ENCODE measurements at regions not wholly inside any gene's neighbourhood (a gene's known extent, or its start where the extent isn't known, plus 50 kb on each side); places are given as distances from the start of the nearest gene placed in this dataset.

DNA sequence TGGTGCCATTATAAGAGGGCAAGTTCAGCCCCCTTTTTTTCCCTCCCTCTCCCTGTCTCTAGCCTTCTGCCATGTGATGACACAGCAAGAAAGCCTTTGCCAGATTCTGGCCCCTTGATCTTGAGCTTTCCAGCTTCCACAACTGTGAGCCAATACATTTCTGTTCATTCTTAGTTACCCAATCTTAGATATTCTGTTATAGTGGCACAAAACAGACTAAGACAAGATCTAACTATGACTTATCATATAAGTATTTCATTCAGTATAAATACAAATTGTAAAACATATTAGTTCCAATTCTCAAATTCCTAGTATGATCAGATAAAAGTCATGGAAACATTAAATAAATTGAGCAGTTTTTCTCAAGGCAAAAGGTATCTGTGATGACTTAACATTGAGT is 276.3 kb downstream of the COX7C start:
- H3K4me3 ChIP-seq (ENCODE audit: low read depth, low read length): no peak overlapping the region
- TF ChIP-seq, protein P1, sequence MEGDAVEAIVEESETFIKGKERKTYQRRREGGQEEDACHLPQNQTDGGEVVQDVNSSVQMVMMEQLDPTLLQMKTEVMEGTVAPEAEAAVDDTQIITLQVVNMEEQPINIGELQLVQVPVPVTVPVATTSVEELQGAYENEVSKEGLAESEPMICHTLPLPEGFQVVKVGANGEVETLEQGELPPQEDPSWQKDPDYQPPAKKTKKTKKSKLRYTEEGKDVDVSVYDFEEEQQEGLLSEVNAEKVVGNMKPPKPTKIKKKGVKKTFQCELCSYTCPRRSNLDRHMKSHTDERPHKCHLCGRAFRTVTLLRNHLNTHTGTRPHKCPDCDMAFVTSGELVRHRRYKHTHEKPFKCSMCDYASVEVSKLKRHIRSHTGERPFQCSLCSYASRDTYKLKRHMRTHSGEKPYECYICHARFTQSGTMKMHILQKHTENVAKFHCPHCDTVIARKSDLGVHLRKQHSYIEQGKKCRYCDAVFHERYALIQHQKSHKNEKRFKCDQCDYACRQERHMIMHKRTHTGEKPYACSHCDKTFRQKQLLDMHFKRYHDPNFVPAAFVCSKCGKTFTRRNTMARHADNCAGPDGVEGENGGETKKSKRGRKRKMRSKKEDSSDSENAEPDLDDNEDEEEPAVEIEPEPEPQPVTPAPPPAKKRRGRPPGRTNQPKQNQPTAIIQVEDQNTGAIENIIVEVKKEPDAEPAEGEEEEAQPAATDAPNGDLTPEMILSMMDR (IDR thresholded peaks at IDR 0.05; ENCODE audit: insufficient read depth, low read depth, low read length): no peak
- no peak for DNase-seq (ENCODE audit: low read depth)

GRCh38 chr5:86896916-86897315 is 279.2 kb downstream of the COX7C start:
- TF ChIP-seq, protein P1 (IDR thresholded peaks at IDR 0.05; ENCODE audit: insufficient read depth, low read depth, low read length): no peak
- H3K4me3 ChIP-seq (ENCODE audit: low read depth, low read length): no peak overlapping the region
- DNase-seq (ENCODE audit: low read depth): no peak

GRCh38 chr5:86909418-86910295 is 291.9 kb downstream of the COX7C start:
- TF ChIP-seq, protein P1 (IDR thresholded peaks at IDR 0.05; ENCODE audit: insufficient read depth, low read depth, low read length): no peak
- peak; percentile 67 for DNase-seq (ENCODE audit: low read depth)
- H3K4me3 ChIP-seq (ENCODE audit: low read depth, low read length): no peak overlapping the region

DNA sequence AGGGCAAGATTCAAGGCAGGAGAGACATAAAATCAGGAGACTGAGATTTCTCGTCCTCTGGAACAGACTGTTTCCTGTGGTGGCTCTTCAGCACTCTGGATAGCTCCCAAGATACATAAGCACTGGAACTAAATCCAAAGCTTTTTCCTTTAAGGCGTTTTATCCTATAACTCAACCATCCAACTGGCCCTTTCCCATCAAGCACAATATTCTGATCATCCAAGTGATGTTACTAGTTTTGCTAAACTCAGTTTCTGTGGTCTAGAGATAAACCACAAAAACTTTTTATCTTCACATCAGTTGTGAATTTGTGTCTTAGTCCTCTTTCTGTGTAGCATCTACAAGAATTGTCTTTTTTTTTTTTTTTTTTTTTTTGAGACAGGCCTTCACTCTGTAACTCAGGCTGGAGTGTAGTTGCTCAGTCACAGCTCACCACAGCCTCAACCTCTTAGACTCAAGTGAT is 299.4 kb downstream of the COX7C start:
- DNase-seq (ENCODE audit: low read depth): peak; percentile 41
- TF ChIP-seq, protein P1 (IDR thresholded peaks at IDR 0.05; ENCODE audit: insufficient read depth, low read depth, low read length): no peak
- no peak overlapping the region for H3K4me3 ChIP-seq (ENCODE audit: low read depth, low read length)

GRCh38 chr5:86918246-86918645 is 300.5 kb downstream of the COX7C start:
- H3K4me3 ChIP-seq (ENCODE audit: low read depth, low read length): no peak overlapping the region
- DNase-seq (ENCODE audit: low read depth): no peak
- TF ChIP-seq, protein P1 (IDR thresholded peaks at IDR 0.05; ENCODE audit: insufficient read depth, low read depth, low read length): no peak

DNA sequence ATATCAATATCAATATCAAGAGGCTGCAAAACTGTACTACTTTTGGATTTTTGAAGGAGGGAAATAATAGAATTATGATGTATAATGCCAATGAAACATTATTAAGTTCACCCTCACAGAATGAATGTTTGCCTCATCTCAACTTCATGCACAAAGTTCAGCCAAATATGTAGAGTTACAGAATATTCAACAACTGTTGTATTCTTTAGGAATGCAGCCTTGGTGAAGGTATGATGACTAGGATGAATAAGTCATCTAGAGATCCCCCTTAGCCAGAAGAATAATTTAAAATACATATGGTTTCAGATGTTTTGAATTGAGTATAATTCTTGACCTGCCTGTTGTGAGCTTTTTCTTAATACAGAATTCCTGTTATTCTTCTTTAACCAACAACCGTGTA is 308.3 kb downstream of the COX7C start:
- TF ChIP-seq, protein P1 (IDR thresholded peaks at IDR 0.05; ENCODE audit: insufficient read depth, low read depth, low read length): no peak
- DNase-seq (ENCODE audit: low read depth): no peak
- H3K4me3 ChIP-seq (ENCODE audit: low read depth, low read length): no peak overlapping the region

All from fibroblast of villous mesenchyme (primary cell).